ENCODE measurements at regions not wholly inside any gene's neighbourhood (a gene's known extent, or its start where the extent isn't known, plus 50 kb on each side); places are given as distances from the start of the nearest gene placed in this dataset.

DNA sequence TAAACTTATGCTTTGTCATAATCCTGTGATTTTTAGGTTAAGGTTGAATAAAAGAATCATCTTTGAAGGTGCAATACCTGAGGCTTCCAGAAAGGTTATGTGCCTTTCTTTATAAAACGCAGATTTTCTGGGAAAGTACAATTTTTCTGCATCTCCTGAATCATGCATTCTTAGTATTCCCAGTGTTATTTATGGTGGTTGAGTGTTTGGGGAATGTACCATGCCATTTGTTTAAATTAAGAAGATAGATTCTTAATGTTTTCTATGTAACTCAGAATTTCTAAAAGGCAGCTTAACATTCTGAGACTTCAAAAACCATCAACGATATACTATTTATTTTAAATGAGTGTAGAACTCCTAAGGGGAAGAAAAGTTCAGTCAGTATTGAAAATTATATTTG is 108.1 kb upstream of the FBN2 start:
- TF ChIP-seq POLR2A (IDR thresholded peaks at IDR 0.05; ENCODE audit: low read length) (no peak), EP300 (IDR thresholded peaks at IDR 0.05) (no peak), HOXA7 (CRISPR knock-in tag; IDR thresholded peaks at IDR 0.05) (no peak), ZNF302 (CRISPR knock-in tag; IDR thresholded peaks at IDR 0.05) (no peak), CHD2 (IDR thresholded peaks at IDR 0.05; ENCODE audit: low read length, partially characterized antibody) (no peak), CBX2 (IDR thresholded peaks at IDR 0.05; ENCODE audit: borderline replicate concordance, low read depth) (no peak), MYC (IDR thresholded peaks at IDR 0.05; ENCODE audit: borderline replicate concordance, low read length) (no peak), HDAC2 (IDR thresholded peaks at IDR 0.05) (no peak), RNF2 (IDR thresholded peaks at IDR 0.05; ENCODE audit: borderline replicate concordance, low read depth) (no peak)
- TF ChIP-seq, protein P1, sequence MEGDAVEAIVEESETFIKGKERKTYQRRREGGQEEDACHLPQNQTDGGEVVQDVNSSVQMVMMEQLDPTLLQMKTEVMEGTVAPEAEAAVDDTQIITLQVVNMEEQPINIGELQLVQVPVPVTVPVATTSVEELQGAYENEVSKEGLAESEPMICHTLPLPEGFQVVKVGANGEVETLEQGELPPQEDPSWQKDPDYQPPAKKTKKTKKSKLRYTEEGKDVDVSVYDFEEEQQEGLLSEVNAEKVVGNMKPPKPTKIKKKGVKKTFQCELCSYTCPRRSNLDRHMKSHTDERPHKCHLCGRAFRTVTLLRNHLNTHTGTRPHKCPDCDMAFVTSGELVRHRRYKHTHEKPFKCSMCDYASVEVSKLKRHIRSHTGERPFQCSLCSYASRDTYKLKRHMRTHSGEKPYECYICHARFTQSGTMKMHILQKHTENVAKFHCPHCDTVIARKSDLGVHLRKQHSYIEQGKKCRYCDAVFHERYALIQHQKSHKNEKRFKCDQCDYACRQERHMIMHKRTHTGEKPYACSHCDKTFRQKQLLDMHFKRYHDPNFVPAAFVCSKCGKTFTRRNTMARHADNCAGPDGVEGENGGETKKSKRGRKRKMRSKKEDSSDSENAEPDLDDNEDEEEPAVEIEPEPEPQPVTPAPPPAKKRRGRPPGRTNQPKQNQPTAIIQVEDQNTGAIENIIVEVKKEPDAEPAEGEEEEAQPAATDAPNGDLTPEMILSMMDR (IDR thresholded peaks at IDR 0.05): no peak
- TF ChIP-seq, protein P2, sequence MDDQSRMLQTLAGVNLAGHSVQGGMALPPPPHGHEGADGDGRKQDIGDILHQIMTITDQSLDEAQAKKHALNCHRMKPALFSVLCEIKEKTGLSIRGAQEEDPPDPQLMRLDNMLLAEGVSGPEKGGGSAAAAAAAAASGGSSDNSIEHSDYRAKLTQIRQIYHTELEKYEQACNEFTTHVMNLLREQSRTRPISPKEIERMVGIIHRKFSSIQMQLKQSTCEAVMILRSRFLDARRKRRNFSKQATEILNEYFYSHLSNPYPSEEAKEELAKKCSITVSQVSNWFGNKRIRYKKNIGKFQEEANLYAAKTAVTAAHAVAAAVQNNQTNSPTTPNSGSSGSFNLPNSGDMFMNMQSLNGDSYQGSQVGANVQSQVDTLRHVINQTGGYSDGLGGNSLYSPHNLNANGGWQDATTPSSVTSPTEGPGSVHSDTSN (IDR thresholded peaks at IDR 0.05): no peak
- TF ChIP-seq, protein P3, sequence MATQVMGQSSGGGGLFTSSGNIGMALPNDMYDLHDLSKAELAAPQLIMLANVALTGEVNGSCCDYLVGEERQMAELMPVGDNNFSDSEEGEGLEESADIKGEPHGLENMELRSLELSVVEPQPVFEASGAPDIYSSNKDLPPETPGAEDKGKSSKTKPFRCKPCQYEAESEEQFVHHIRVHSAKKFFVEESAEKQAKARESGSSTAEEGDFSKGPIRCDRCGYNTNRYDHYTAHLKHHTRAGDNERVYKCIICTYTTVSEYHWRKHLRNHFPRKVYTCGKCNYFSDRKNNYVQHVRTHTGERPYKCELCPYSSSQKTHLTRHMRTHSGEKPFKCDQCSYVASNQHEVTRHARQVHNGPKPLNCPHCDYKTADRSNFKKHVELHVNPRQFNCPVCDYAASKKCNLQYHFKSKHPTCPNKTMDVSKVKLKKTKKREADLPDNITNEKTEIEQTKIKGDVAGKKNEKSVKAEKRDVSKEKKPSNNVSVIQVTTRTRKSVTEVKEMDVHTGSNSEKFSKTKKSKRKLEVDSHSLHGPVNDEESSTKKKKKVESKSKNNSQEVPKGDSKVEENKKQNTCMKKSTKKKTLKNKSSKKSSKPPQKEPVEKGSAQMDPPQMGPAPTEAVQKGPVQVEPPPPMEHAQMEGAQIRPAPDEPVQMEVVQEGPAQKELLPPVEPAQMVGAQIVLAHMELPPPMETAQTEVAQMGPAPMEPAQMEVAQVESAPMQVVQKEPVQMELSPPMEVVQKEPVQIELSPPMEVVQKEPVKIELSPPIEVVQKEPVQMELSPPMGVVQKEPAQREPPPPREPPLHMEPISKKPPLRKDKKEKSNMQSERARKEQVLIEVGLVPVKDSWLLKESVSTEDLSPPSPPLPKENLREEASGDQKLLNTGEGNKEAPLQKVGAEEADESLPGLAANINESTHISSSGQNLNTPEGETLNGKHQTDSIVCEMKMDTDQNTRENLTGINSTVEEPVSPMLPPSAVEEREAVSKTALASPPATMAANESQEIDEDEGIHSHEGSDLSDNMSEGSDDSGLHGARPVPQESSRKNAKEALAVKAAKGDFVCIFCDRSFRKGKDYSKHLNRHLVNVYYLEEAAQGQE (IDR thresholded peaks at IDR 0.05): no peak
- TF ChIP-seq, protein P4, sequence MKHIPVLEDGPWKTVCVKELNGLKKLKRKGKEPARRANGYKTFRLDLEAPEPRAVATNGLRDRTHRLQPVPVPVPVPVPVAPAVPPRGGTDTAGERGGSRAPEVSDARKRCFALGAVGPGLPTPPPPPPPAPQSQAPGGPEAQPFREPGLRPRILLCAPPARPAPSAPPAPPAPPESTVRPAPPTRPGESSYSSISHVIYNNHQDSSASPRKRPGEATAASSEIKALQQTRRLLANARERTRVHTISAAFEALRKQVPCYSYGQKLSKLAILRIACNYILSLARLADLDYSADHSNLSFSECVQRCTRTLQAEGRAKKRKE (CRISPR knock-in tag; IDR thresholded peaks at IDR 0.05; ENCODE audit: low read depth): no peak
